ENCODE measurements at regions not wholly inside any gene's neighbourhood (a gene's known extent, or its start where the extent isn't known, plus 50 kb on each side); places are given as distances from the start of the nearest gene placed in this dataset.

GRCh38 chr3:64998317-64998716 lies 310.5 kb upstream of the ADAMTS9 start:
- peaks cover 0 to 12% (median 0%) of the 10 kb centered on the region in 4 donors for H3K4me1 ChIP-seq
- DNase-seq: no peak
- H3K4me3 ChIP-seq: no peak overlapping the region
- no peak for TF ChIP-seq CTCF (IDR thresholded peaks at IDR 0.05)
- H3K9me3 ChIP-seq: no peaks in the 10 kb centered on the region
- H3K27ac ChIP-seq: no peak overlapping the region
- H3K36me3 ChIP-seq: no peaks in the 10 kb centered on the region
- H3K27me3 ChIP-seq: no peaks in the 10 kb centered on the region
- intact Hi-C loops (cut with DNase I; ENCODE audit: low total_unique reads): no loop called here

GRCh38 chr3:64995857-64996551 lies 308.2 kb upstream of the ADAMTS9 start:
- Histone ChIP-seq H3K27ac (no peak overlapping the region), H3K27me3 (no peaks in the 10 kb centered on the region), H3K9me3 (no peaks in the 10 kb centered on the region), H3K4me1 (peaks cover 0 to 12% (median 0%) of the 10 kb centered on the region in 4 donors), H3K36me3 (no peaks in the 10 kb centered on the region), H3K4me3 (no peak overlapping the region)
- no peak for DNase-seq
- intact Hi-C loops (cut with DNase I; ENCODE audit: low total_unique reads): no loop called here
- TF ChIP-seq CTCF (IDR thresholded peaks at IDR 0.05): no peak

- H3K9me3 ChIP-seq: no peaks in the 10 kb centered on the region
- no peak overlapping the region for H3K27ac ChIP-seq
- H3K27me3 ChIP-seq: no peaks in the 10 kb centered on the region
- DNase-seq: no peak
- H3K4me3 ChIP-seq: no peak overlapping the region
- peaks cover 0 to 12% (median 0%) of the 10 kb centered on the region in 4 donors for H3K4me1 ChIP-seq
- no peaks in the 10 kb centered on the region for H3K36me3 ChIP-seq
- intact Hi-C loops (cut with DNase I; ENCODE audit: low total_unique reads): no loop called here
- no peak for TF ChIP-seq CTCF (IDR thresholded peaks at IDR 0.05)
These were observed 306.0 kb upstream of the ADAMTS9 start for GRCh38 chr3:64993781-64994180.

- H3K9me3 ChIP-seq: no peaks in the 10 kb centered on the region
- intact Hi-C loops (cut with DNase I; ENCODE audit: low total_unique reads): no loop called here
- no peak overlapping the region for H3K27ac ChIP-seq
- H3K36me3 ChIP-seq: no peaks in the 10 kb centered on the region
- DNase-seq: no peak
- H3K4me3 ChIP-seq: no peak overlapping the region
- H3K4me1 ChIP-seq: peaks cover 0 to 12% (median 0%) of the 10 kb centered on the region in 4 donors
- H3K27me3 ChIP-seq: no peaks in the 10 kb centered on the region
- TF ChIP-seq CTCF (IDR thresholded peaks at IDR 0.05): no peak
These were observed 304.9 kb upstream of the ADAMTS9 start for GRCh38 chr3:64992530-64993285.

GRCh38 chr3:64988188-64988587 lies 300.4 kb upstream of the ADAMTS9 start:
- DNase-seq: no peak
- Histone ChIP-seq H3K27me3 (no peaks in the 10 kb centered on the region), H3K4me3 (no peak overlapping the region), H3K36me3 (no peaks in the 10 kb centered on the region), H3K27ac (no peak overlapping the region), H3K9me3 (no peaks in the 10 kb centered on the region), H3K4me1 (no peaks in the 10 kb centered on the region)
- no peak for TF ChIP-seq CTCF (IDR thresholded peaks at IDR 0.05)
- intact Hi-C loops (cut with DNase I; ENCODE audit: low total_unique reads): no loop called here

Data from tibial artery (tissue), 4 donors.